GM13977 (cell line): ENCODE measurements at regions not wholly inside any gene's neighbourhood (a gene's known extent, or its start where the extent isn't known, plus 50 kb on each side); places are given as distances from the start of the nearest gene placed in this dataset.
"Not testable (repeated sequence)": the region's sequence is repeated elsewhere in the genome, so short reads cannot be mapped to it uniquely, and the experiment has no call there.

Experiments used
- DNase-seq: peaks from one replicate; pipeline ENCODE4 v3.0.0; 2012; ENCODE audit warnings: low spot score
- CTCF ChIP-seq: IDR thresholded peaks from 2 replicates; pipeline ENCODE4 v1.5.1; 2012; ENCODE audit warnings: mild to moderate bottlenecking, control low read depth; ENCODE audit not compliant: insufficient read depth; ENCODE audit errors: extremely low read depth, missing control alignments
- in situ Hi-C: fragments of 300-500 bp; cut with MboI; formaldehyde crosslinking; loops from one replicate; pipeline ENCODE4 v1.12.0; 2022; ENCODE audit warnings: low sequenced_read_pairs, low pct_unique_long_range_greater_than_20kb, mixed read lengths, inconsistent platforms; ENCODE audit not compliant: unreplicated experiment

DNA sequence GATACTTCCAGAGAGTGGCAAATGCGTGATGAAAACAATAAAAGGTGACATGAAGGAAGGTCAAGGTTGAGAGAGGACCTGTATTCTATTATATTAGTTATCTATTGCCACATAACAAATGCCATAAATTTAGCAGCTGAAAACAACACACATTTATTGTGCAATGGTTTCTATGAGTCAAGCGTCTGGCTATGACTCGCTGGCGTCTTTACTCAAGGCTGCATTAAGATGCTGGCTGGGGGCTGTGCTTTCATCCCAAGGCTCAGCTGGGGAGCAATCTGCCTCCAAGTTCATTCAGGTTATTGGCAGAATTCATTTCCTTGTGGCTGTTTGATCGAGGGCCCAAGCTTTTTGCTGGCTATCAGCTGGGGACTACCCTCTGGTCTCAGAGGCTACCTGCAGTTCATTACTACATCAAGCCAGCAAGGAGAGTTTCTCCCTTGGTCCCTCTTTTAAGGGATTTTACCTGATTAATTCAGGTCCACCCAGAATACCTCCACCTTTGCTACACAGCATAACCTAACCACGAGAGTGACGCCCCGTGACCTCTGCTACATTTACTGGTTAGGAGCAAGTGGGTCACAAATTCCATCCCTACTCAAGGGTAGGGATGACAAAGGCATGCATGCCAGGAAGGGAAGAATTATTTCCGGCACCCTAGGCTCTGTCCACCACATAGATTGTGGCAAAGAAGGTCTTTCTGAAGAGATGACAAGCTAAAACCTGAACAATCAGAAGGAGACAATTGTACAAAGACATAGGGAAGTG lies 549.1 kb downstream of the MN1 start:
- DNase-seq, result no peak
- no peak for TF ChIP-seq CTCF

GRCh38 chr22:27253108-27253902 lies 548.3 kb downstream of the MN1 start:
- no peak for TF ChIP-seq CTCF
- in situ Hi-C loops, result no loop called here

More for the DNA sequence above, 549.1 kb downstream of the MN1 start:
- in situ Hi-C loops, result no loop called here

DNA sequence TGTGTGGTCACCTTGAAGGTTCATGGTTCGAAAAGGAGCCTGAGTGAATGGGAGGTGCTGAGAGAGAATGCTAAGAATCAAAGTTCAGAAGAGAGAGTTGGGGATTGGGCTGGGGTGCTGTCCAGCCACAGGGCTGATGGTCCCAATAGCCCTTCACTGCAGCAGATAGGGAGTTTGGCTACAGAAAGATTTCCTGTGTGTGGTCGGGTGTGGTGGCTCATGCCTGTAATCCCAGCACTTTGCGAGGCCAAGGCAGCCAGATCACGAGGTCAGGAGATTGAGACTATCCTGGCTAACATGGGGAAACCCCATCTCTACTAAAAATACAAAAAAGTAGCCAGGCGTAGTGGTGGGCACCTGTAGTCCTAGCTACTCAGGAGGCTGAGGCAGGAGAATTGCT lies 547.5 kb downstream of the MN1 start:
- in situ Hi-C loops, DNase-seq: not testable (repeated sequence)

More at GRCh38 chr22:27253108-27253902, 548.3 kb downstream of the MN1 start:
- DNase-seq, result no peak

DNA sequence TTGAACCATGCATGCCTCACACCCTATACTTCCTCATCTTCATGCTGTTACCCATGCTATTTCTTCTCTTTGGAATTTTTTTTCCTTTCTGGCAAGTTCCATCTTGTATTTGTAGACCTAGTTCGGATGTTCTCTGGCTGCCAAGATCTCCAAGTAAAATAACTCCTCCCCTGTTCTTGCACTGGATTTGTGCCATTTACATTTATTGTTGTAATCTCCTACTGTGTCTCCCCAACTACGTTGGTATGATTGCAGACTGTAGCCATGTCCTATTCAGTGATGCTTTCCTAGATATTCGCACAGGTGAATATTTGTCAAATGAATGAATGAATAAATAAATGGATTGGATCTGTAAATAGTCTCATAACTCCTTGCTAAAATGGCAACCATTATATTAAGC lies 546.0 kb downstream of the MN1 start:
- TF ChIP-seq CTCF, result no peak
- no peak for DNase-seq
- in situ Hi-C loops, result no loop called here

DNA sequence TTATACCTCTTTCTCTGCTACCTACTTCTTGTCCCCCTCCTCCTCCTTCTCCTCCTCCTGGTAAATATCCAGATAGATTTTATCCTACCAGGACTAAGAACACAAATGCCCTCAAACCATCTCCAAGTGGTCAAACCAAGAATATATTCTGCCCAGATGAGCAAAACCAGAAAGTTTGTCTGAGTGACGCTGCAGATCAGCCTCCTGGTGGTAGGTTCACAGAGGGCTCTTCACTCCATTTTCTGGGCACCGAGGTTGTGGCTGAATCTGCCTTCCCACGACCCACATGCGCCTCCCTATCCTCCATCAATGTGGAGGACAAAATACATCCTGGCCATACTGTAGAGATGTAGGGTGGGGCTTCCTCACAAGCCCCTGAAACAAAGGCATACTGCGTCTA lies 543.6 kb downstream of the MN1 start:
- TF ChIP-seq CTCF, result no peak
- no peak for DNase-seq
- in situ Hi-C loops, result no loop called here

DNA sequence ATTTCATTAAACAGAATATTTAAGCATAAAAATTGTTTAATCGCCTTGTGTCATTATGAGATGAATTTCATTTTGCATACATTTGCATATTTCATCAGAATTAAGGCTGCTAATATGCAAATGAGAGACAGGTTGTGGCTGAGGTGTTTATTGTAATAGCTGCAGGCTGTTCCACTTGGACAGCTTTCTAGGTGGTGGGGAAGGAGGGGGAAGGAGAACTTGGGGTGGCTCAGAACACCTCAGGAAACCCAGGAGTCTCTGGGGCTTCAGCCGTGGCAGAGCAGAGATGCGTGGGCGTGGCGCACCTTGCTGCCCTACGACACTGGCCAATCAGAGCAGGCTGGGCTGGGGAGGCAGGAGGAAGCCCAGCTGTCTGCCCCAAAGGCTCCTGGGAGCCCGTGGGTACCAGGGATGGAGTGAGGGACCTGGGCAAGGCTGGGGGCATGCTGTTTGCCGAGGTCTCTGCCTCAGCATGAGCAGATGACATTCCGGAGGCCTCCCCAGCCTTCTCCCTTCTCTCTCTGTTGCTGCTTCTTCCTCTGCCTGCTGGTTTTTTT lies 542.9 kb downstream of the MN1 start:
- TF ChIP-seq CTCF, result no peak
- DNase-seq, result no peak

DNA sequence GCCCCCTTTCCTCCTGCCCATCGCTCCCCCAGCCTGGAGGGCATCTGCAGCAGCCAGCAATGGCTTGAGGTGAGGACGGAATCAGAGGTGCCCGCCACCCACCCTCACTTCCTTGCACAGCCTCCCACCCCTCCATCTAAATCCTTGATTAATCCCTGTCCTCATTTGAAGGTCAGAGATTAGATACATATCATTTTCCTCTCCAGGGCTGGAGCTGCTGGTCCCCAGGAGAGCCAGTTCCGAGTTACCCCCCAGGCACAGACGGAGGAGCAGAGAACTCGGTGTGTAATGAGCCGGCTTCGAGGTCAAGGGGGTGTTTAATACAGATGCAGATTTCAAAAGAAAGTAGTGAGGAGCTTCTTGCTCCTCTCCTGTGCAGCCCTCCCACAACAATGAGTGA lies 542.1 kb downstream of the MN1 start:
- TF ChIP-seq CTCF, result no peak
- in situ Hi-C loops, result no loop called here
- DNase-seq, result no peak

More for the DNA sequence above, 542.9 kb downstream of the MN1 start:
- in situ Hi-C loops, result no loop called here
